GM23338 (cell line): ENCODE measurements at regions not wholly inside any gene's neighbourhood (a gene's known extent, or its start where the extent isn't known, plus 50 kb on each side); places are given as distances from the start of the nearest gene placed in this dataset.

Experiments
- ATAC-seq: fragments of 200-7000 bp; cut with Tn5 transposase; 3 replicates; pipeline ENCODE4 v1.9.1; 2020
- DNase-seq: peaks from one replicate; pipeline ENCODE4 v3.0.0-alpha.2; 2015; ENCODE audit warnings: low spot score
- H2AFZ ChIP-seq: fragments of 200-600 bp; sonication (generic); 2 replicates; pipeline ENCODE4 v1.8.0; 2016; ENCODE audit warnings: antibody characterized with exemption, mild to moderate bottlenecking, moderate library complexity
- H3F3A ChIP-seq: fragments of 200-600 bp; sonication (generic); replicated peaks from 2 replicates; pipeline ENCODE4 v1.8.0; 2017; ENCODE audit warnings: antibody characterized with exemption, mixed run types, low read depth
- H3K27ac ChIP-seq: fragments of 200-600 bp; sonication (generic); 2 replicates; pipeline ENCODE4 v1.6.1; 2016; ENCODE audit warnings: low read depth
- H3K27me3 ChIP-seq: fragments of 200-600 bp; sonication (generic); 2 replicates; pipeline ENCODE4 v1.8.0; 2016; ENCODE audit warnings: mild to moderate bottlenecking, mixed run types, moderate library complexity; ENCODE audit not compliant: insufficient read depth
- H3K36me3 ChIP-seq: fragments of 200-600 bp; sonication (generic); 2 replicates; pipeline ENCODE4 v1.8.0; 2016; ENCODE audit warnings: mild to moderate bottlenecking; ENCODE audit not compliant: insufficient read depth
- H3K4me1 ChIP-seq: fragments of 200-600 bp; sonication (generic); 2 replicates; pipeline ENCODE4 v1.8.0; 2016; ENCODE audit warnings: mild to moderate bottlenecking, moderate library complexity; ENCODE audit not compliant: insufficient read depth
- H3K4me2 ChIP-seq: fragments of 200-600 bp; sonication (generic); 2 replicates; pipeline ENCODE4 v1.7.1; 2017; ENCODE audit warnings: mixed run types
- H3K4me3 ChIP-seq: fragments of 200-600 bp; sonication (generic); 2 replicates; pipeline ENCODE4 v1.6.1; 2016; ENCODE audit warnings: mixed run types
- H3K79me2 ChIP-seq: fragments of 200-600 bp; sonication (generic); replicated peaks from 2 replicates; pipeline ENCODE4 v1.8.0; 2017; ENCODE audit warnings: mild to moderate bottlenecking; ENCODE audit not compliant: insufficient read depth
- H3K9me2 ChIP-seq: fragments of 200-600 bp; sonication (generic); 2 replicates; pipeline ENCODE4 v1.8.0; 2017; ENCODE audit not compliant: insufficient read depth
- H4K20me1 ChIP-seq: fragments of 200-600 bp; sonication (generic); replicated peaks from 2 replicates; pipeline ENCODE4 v1.8.0; 2017; ENCODE audit warnings: mild to moderate bottlenecking; ENCODE audit not compliant: insufficient read depth
- H3K27ac Mint-ChIP-seq: 2 replicates; pipeline ENCODE4 v1.8.0; 2020; ENCODE audit warnings: inconsistent platforms, mild to moderate bottlenecking, moderate library complexity, mixed read lengths
- H3K27me3 Mint-ChIP-seq: 3 replicates; pipeline ENCODE4 v1.8.0; 2022; ENCODE audit warnings: low read depth, mild to moderate bottlenecking, moderate library complexity, mixed read lengths, inconsistent platforms; ENCODE audit not compliant: insufficient read depth, poor library complexity
- H3K36me3 Mint-ChIP-seq: 3 replicates; pipeline ENCODE4 v1.8.0; 2021; ENCODE audit warnings: low read depth, mild to moderate bottlenecking, inconsistent platforms, moderate library complexity, mixed read lengths
- H3K4me1 Mint-ChIP-seq: 3 replicates; pipeline ENCODE4 v1.8.0; 2020; ENCODE audit warnings: mild to moderate bottlenecking, inconsistent platforms, mixed read lengths
- H3K4me3 Mint-ChIP-seq: 3 replicates; pipeline ENCODE4 v1.8.0; 2021; ENCODE audit warnings: moderate library complexity, mild to moderate bottlenecking, inconsistent platforms, mixed read lengths
- H3K9me3 Mint-ChIP-seq: 3 replicates; pipeline ENCODE4 v1.8.0; 2020; ENCODE audit warnings: moderate library complexity, mild to moderate bottlenecking, inconsistent platforms, mixed read lengths
- CREB1 ChIP-seq: fragments of 250-450 bp; sonication (Bioruptor Pico); IDR thresholded peaks from 2 replicates; pipeline ENCODE4 v1.5.0; 2020; ENCODE audit warnings: low read depth, mild to moderate bottlenecking, moderate library complexity
- CTCF ChIP-seq, 2 experiments: fragments of 200-600 bp in 1 of 2; sonication (generic) in 1 of 2; conservative IDR thresholded peaks; 2 replicates each; pipeline versions ENCODE4 v1.5.1 to v1.6.1; 2016 to 2017; ENCODE audit warnings: antibody characterized with exemption in 2 of 2, low read depth in 2 of 2, mild to moderate bottlenecking in 2 of 2, moderate library complexity in 1 of 2
- EZH2 ChIP-seq: fragments of 200-600 bp; sonication (generic); IDR thresholded peaks from one replicate; pipeline ENCODE4 v1.8.0; 2017; ENCODE audit warnings: antibody characterized with exemption, mild to moderate bottlenecking, low read depth; ENCODE audit not compliant: unreplicated experiment
- EZH2phosphoT487 ChIP-seq: fragments of 200-600 bp; sonication (generic); IDR thresholded peaks from one replicate; pipeline ENCODE4 v1.8.1; 2018; ENCODE audit warnings: antibody characterized with exemption; ENCODE audit not compliant: unreplicated experiment
- JUNB ChIP-seq: IDR thresholded peaks from one replicate; pipeline ENCODE4 v1.6.1; 2016; ENCODE audit warnings: antibody characterized with exemption; ENCODE audit not compliant: unreplicated experiment
- NANOG ChIP-seq: IDR thresholded peaks from 2 replicates; pipeline ENCODE4 v1.6.1; 2016; ENCODE audit warnings: antibody characterized with exemption, borderline replicate concordance
- POLR2AphosphoS5 ChIP-seq: IDR thresholded peaks from 2 replicates; pipeline ENCODE4 v1.6.1; 2016; ENCODE audit warnings: antibody characterized with exemption, low read depth
- REST ChIP-seq: IDR thresholded peaks from one replicate; pipeline ENCODE4 v1.6.1; 2018; ENCODE audit warnings: antibody characterized with exemption; ENCODE audit not compliant: unreplicated experiment
- STAT1 ChIP-seq: IDR thresholded peaks from one replicate; pipeline ENCODE4 v1.6.1; 2016; ENCODE audit warnings: antibody characterized with exemption; ENCODE audit not compliant: unreplicated experiment
- ZNF114 ChIP-seq: fragments of 250-450 bp; sonication (Bioruptor Pico); IDR thresholded peaks from 2 replicates; pipeline ENCODE4 v1.5.0; 2020; ENCODE audit warnings: mild to moderate bottlenecking, moderate library complexity
- ZNF331 ChIP-seq: fragments of 250-450 bp; sonication (Bioruptor Pico); IDR thresholded peaks from 2 replicates; pipeline ENCODE4 v1.5.0; 2020; ENCODE audit warnings: low read depth, mild to moderate bottlenecking, moderate library complexity
- ZNF462 ChIP-seq: fragments of 250-450 bp; sonication (Bioruptor Pico); IDR thresholded peaks from 2 replicates; pipeline ENCODE4 v1.5.0; 2020; ENCODE audit warnings: mild to moderate bottlenecking, moderate library complexity
- TF ChIP-seq, protein P1 (sequence below): IDR thresholded peaks from 2 replicates; pipeline ENCODE4 v1.6.1; 2016; ENCODE audit warnings: antibody characterized with exemption

DNA sequence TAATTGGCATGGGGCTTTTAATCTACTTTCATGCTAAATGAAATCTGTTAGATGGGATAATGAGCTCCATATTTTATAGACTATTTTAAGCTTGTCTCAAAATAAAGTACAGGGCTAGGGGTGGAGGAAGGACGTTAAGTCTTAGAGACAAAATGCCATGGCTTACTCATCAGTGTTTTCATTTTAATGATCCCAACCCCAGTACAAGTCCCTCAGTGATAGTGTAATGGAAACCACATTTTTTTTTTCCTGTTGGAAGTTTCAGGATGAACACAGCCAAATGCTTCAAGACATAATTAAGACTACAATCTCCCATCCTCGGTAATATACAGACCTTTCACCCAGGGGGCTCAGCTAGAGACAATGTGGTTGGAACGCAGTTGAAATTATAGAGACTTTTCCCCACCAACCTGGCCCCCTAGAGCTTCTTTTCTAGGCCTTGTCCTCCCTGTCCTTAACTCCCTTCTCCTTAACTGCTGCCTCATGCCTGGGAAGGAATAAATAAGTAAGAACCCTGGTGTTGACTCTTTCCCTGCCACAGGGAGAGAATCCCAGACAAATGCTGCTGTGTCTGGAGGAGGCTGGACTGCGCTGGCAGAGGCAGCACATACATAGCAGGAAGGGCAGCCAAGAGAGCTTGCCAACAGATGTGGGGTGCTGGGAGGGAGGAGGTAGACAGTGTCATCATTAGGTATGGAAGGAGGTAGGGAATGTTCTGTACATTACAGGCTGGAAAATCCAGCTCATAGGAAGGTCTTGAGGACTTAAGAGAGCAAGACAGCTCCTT lies 115.4 kb upstream of the ROPN1 start:
- Mint-ChIP-seq H3K9me3 (no peaks in the 10 kb centered on the region), H3K27ac (no peak overlapping the region), H3K36me3 (no peaks in the 10 kb centered on the region), H3K4me1 (no peaks in the 10 kb centered on the region), H3K4me3 (no peak overlapping the region), H3K27me3 (no peaks in the 10 kb centered on the region)
- Histone ChIP-seq H3F3A (no peaks in the 10 kb centered on the region), H3K4me3 (no peak overlapping the region), H3K4me1 (no peaks in the 10 kb centered on the region), H2AFZ (no peak overlapping the region), H3K27ac (no peak overlapping the region), H4K20me1 (no peaks in the 10 kb centered on the region), H3K79me2 (no peaks in the 10 kb centered on the region), H3K27me3 (no peaks in the 10 kb centered on the region), H3K9me2 (peaks cover 25% of the 10 kb centered on the region), H3K36me3 (no peaks in the 10 kb centered on the region), H3K4me2 (no peak overlapping the region)
- DNase-seq (no peak), ATAC-seq (no peak)
- TF ChIP-seq CTCF (conservative IDR thresholded peaks at IDR 0.05; ENCODE audit: low read depth in 2 of 2) = no peak
- no peak for TF ChIP-seq EZH2phosphoT487
- TF ChIP-seq ZNF462 (CRISPR knock-in tag) = no peak
- TF ChIP-seq EZH2 = no peak
- no peak for TF ChIP-seq NANOG
- TF ChIP-seq STAT1 = no peak
- no peak for TF ChIP-seq ZNF331 (CRISPR knock-in tag)
- TF ChIP-seq POLR2AphosphoS5 = no peak
- TF ChIP-seq REST = no peak
- TF ChIP-seq, protein P1, sequence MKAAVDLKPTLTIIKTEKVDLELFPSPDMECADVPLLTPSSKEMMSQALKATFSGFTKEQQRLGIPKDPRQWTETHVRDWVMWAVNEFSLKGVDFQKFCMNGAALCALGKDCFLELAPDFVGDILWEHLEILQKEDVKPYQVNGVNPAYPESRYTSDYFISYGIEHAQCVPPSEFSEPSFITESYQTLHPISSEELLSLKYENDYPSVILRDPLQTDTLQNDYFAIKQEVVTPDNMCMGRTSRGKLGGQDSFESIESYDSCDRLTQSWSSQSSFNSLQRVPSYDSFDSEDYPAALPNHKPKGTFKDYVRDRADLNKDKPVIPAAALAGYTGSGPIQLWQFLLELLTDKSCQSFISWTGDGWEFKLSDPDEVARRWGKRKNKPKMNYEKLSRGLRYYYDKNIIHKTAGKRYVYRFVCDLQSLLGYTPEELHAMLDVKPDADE = no peak
- no peak for TF ChIP-seq CREB1
- TF ChIP-seq ZNF114 (CRISPR knock-in tag) = no peak
- TF ChIP-seq JUNB = no peak
